Naive thymus-derived CD8-positive, alpha-beta T cell (primary cell): ENCODE measurements at regions not wholly inside any gene's neighbourhood (a gene's known extent, or its start where the extent isn't known, plus 50 kb on each side); places are given as distances from the start of the nearest gene placed in this dataset.
"Not testable (repeated sequence)": the region's sequence is repeated elsewhere in the genome, so short reads cannot be mapped to it uniquely, and the experiment has no call there.

Source experiments
- ATAC-seq, 2 donors: fragments of 150-1000 bp; cut with Tn5 transposase in 1 of 2; sonication (Bioruptor Pico), chemical (Tn5 transposase) in 1 of 2; 1 replicate in 1 of 2; 2 replicates in 1 of 2; pipeline ENCODE4 v1.10.0; 2021; ENCODE audit warnings: mild to moderate bottlenecking in 2 of 2, moderate library complexity in 2 of 2
- POLR2A ChIA-PET: fragments of 350-600 bp; sonication (Branson Sonifier 250); formaldehyde crosslinking; loops from one replicate; lab custom pipeline; 2021; ENCODE audit warnings: antibody characterized with exemption; lab: Charles Lee
- DNase-seq, 10 donors: peaks; one replicate each; pipeline versions ENCODE4 v3.0.0 to v3.0.0-alpha.2; 2020 to 2022
- H3K27ac Mint-ChIP-seq, 10 donors: one replicate each; pipeline ENCODE4 v1.8.0; 2020 to 2022; ENCODE audit warnings: mild to moderate bottlenecking in 10 of 10, mixed read lengths in 10 of 10, moderate library complexity in 4 of 10, inconsistent platforms in 1 of 10
- H3K27me3 Mint-ChIP-seq, 5 donors: one replicate each; pipeline ENCODE4 v1.8.0; 2021 to 2022; ENCODE audit warnings: mixed read lengths in 5 of 5
- H3K36me3 Mint-ChIP-seq, 3 donors: one replicate each; pipeline ENCODE4 v1.8.0; 2020 to 2022; ENCODE audit warnings: mixed read lengths in 3 of 3, mild to moderate bottlenecking in 2 of 3, inconsistent platforms in 1 of 3
- H3K4me1 Mint-ChIP-seq, 4 donors: one replicate each; pipeline ENCODE4 v1.8.0; 2021 to 2022; ENCODE audit warnings: mixed read lengths in 4 of 4
- H3K4me3 Mint-ChIP-seq, 10 donors: one replicate each; pipeline ENCODE4 v1.8.0; 2020 to 2022; ENCODE audit warnings: mild to moderate bottlenecking in 10 of 10, mixed read lengths in 10 of 10, moderate library complexity in 6 of 10, inconsistent platforms in 1 of 10
- H3K9me3 Mint-ChIP-seq, 9 donors: one replicate each; pipeline ENCODE4 v1.8.0; 2020 to 2022; ENCODE audit warnings: mixed read lengths in 9 of 9, mild to moderate bottlenecking in 3 of 9, inconsistent platforms in 1 of 9, moderate library complexity in 1 of 9

GRCh38 chr7:142519079-142520078, 229.9 kb upstream of the PRSS1 start:
- H3K4me1 Mint-ChIP-seq = peaks cover 16 to 33% (median 26%) of the 10 kb centered on the region in 4 donors
- no peaks in the 10 kb centered on the region for H3K36me3 Mint-ChIP-seq
- no peak for DNase-seq
- H3K27me3 Mint-ChIP-seq = no peaks in the 10 kb centered on the region
- POLR2A ChIA-PET = interaction anchor here (0.6 to 1.9 kb wide), 4 partner anchors 23 to 279 kb away, joined by 3 to 8 read pairs (median 4); no protein-coding TSS in a partner anchor
- H3K9me3 Mint-ChIP-seq = no peaks in the 10 kb centered on the region
- no peak for ATAC-seq
- peak overlapping the region in 7 of 10 donors; percentile 20 to 65 (median 47) for H3K4me3 Mint-ChIP-seq
- H3K27ac Mint-ChIP-seq = peak overlapping the region; percentile 74 to 95 (median 92)

- no peaks in the 10 kb centered on the region for H3K36me3 Mint-ChIP-seq
- peak in 6 of 10 donors; percentile 16 to 56 (median 38) for DNase-seq
- POLR2A ChIA-PET = interaction anchor here (0.8 to 1.6 kb wide), 3 partner anchors 15 to 292 kb away, joined by 3 to 5 read pairs (median 4); no protein-coding TSS in a partner anchor
- peak overlapping the region in 8 of 10 donors; percentile 9 to 76 (median 26) for H3K27ac Mint-ChIP-seq
- no peaks in the 10 kb centered on the region for H3K9me3 Mint-ChIP-seq
- peak overlapping the region in 6 of 10 donors; percentile 6 to 68 (median 27) for H3K4me3 Mint-ChIP-seq
- no peaks in the 10 kb centered on the region for H3K27me3 Mint-ChIP-seq
- peaks cover 16 to 44% (median 37%) of the 10 kb centered on the region in 4 donors for H3K4me1 Mint-ChIP-seq
- peak; percentile 73 to 75 for ATAC-seq
Measured at GRCh38 chr7:142516038-142516501, 233.2 kb upstream of the PRSS1 start.

GRCh38 chr7:142514716-142515115, 234.6 kb upstream of the PRSS1 start:
- H3K27ac Mint-ChIP-seq = peak overlapping the region in 1 of 10 donors; percentile 22
- peaks cover 14 to 44% (median 27%) of the 10 kb centered on the region in 4 donors for H3K4me1 Mint-ChIP-seq
- not testable (repeated sequence) for H3K36me3 Mint-ChIP-seq

GRCh38 chr7:142513178-142513955, 235.9 kb upstream of the PRSS1 start:
- POLR2A ChIA-PET = interaction anchor here (1.1 kb wide), 1 partner anchor 16 kb away, joined by 3 read pairs; no protein-coding TSS in a partner anchor
- no peaks in the 10 kb centered on the region for H3K36me3 Mint-ChIP-seq
- peaks cover 14 to 51% (median 36%) of the 10 kb centered on the region in 4 donors for H3K4me1 Mint-ChIP-seq
- H3K27me3 Mint-ChIP-seq = peaks cover 0 to 2% (median 0%) of the 10 kb centered on the region in 5 donors
- H3K27ac Mint-ChIP-seq = no peak overlapping the region
- DNase-seq = no peak
- ATAC-seq = no peak
- H3K9me3 Mint-ChIP-seq = no peaks in the 10 kb centered on the region
- peak overlapping the region in 1 of 10 donors; percentile 28 for H3K4me3 Mint-ChIP-seq

More at GRCh38 chr7:142514716-142515115, 234.6 kb upstream of the PRSS1 start:
- H3K4me3 Mint-ChIP-seq, DNase-seq, POLR2A ChIA-PET, H3K9me3 Mint-ChIP-seq, H3K27me3 Mint-ChIP-seq, ATAC-seq: not testable (repeated sequence)

- no peaks in the 10 kb centered on the region for H3K36me3 Mint-ChIP-seq
- no peak for DNase-seq
Measured at GRCh38 chr7:142511801-142512200, 237.5 kb upstream of the PRSS1 start.

GRCh38 chr7:142511374-142511773, 237.9 kb upstream of the PRSS1 start:
- ATAC-seq (no peak), DNase-seq (no peak)
- peaks cover 0 to 2% (median 0%) of the 10 kb centered on the region in 5 donors for H3K27me3 Mint-ChIP-seq
- peak overlapping the region in 4 of 10 donors; percentile 15 to 75 (median 49) for H3K27ac Mint-ChIP-seq
- H3K36me3 Mint-ChIP-seq = no peaks in the 10 kb centered on the region
- H3K4me1 Mint-ChIP-seq = peaks cover 19 to 61% (median 43%) of the 10 kb centered on the region in 4 donors
- POLR2A ChIA-PET = interaction anchor here (0.6 to 1.2 kb wide), 3 partner anchors 78 to 1502 kb away, joined by 3 to 6 read pairs (median 3); no protein-coding TSS in a partner anchor
- H3K4me3 Mint-ChIP-seq = peak overlapping the region in 3 of 10 donors; percentile 22 to 38 (median 34)
- no peaks in the 10 kb centered on the region for H3K9me3 Mint-ChIP-seq

More at GRCh38 chr7:142511801-142512200, 237.5 kb upstream of the PRSS1 start:
- Mint-ChIP-seq H3K27me3 (peaks cover 0 to 2% (median 0%) of the 10 kb centered on the region in 5 donors), H3K4me1 (peaks cover 19 to 59% (median 43%) of the 10 kb centered on the region in 4 donors), H3K9me3 (no peaks in the 10 kb centered on the region), H3K4me3 (peak overlapping the region in 4 of 10 donors; percentile 5 to 60 (median 32)), H3K27ac (peak overlapping the region in 7 of 10 donors; percentile 12 to 75 (median 33))
- ATAC-seq = peak in 1 of 2 donors; percentile 16
- POLR2A ChIA-PET = interaction anchor here (0.6 to 1.2 kb wide), 3 partner anchors 78 to 1503 kb away, joined by 3 to 6 read pairs (median 3); no protein-coding TSS in a partner anchor

- not testable (repeated sequence) for ATAC-seq, H3K9me3 Mint-ChIP-seq, DNase-seq, H3K36me3 Mint-ChIP-seq, H3K27me3 Mint-ChIP-seq
- POLR2A ChIA-PET = interaction anchor here (1.3 to 1.9 kb wide), 3 partner anchors 9 to 300 kb away, joined by 4 to 5 read pairs (median 4); no protein-coding TSS in a partner anchor
- Mint-ChIP-seq H3K4me3 (peak overlapping the region in 4 of 10 donors; percentile 7 to 79 (median 37)), H3K27ac (peak overlapping the region in 9 of 10 donors; percentile 67 to 92 (median 80)), H3K4me1 (peaks cover 22 to 58% (median 36%) of the 10 kb centered on the region in 4 donors)
Measured at GRCh38 chr7:142509235-142509634, 240.0 kb upstream of the PRSS1 start.

- H3K4me3 Mint-ChIP-seq = peak overlapping the region in 9 of 10 donors; percentile 21 to 79 (median 46)
- peak in 7 of 10 donors; percentile 16 to 68 (median 38) for DNase-seq
- H3K36me3 Mint-ChIP-seq = no peaks in the 10 kb centered on the region
- peak overlapping the region; percentile 29 to 92 (median 88) for H3K27ac Mint-ChIP-seq
- peak; percentile 74 to 76 for ATAC-seq
- no peaks in the 10 kb centered on the region for H3K9me3 Mint-ChIP-seq
- H3K4me1 Mint-ChIP-seq = peaks cover 22 to 58% (median 36%) of the 10 kb centered on the region in 4 donors
- peaks cover 0 to 2% (median 0%) of the 10 kb centered on the region in 5 donors for H3K27me3 Mint-ChIP-seq
- POLR2A ChIA-PET = interaction anchor here (0.7 to 1.9 kb wide), 4 partner anchors 8 to 301 kb away, joined by 4 to 5 read pairs (median 4); no protein-coding TSS in a partner anchor
Measured at GRCh38 chr7:142508251-142508650, 241.0 kb upstream of the PRSS1 start.

- H3K27me3 Mint-ChIP-seq = peaks cover 0 to 2% (median 0%) of the 10 kb centered on the region in 5 donors
- ATAC-seq (peak; percentile 19 to 34), DNase-seq (no peak)
- POLR2A ChIA-PET = interaction anchor here (1.7 to 1.9 kb wide), 2 partner anchors 291 to 301 kb away, joined by 4 to 5 read pairs; no protein-coding TSS in a partner anchor
- peak overlapping the region in 5 of 10 donors; percentile 24 to 79 (median 52) for H3K4me3 Mint-ChIP-seq
- no peaks in the 10 kb centered on the region for H3K36me3 Mint-ChIP-seq
- peaks cover 20 to 56% (median 36%) of the 10 kb centered on the region in 4 donors for H3K4me1 Mint-ChIP-seq
- peak overlapping the region; percentile 29 to 92 (median 88) for H3K27ac Mint-ChIP-seq
- H3K9me3 Mint-ChIP-seq = no peaks in the 10 kb centered on the region
Measured at GRCh38 chr7:142507799-142508198, 241.5 kb upstream of the PRSS1 start.

GRCh38 chr7:142507066-142507465, 242.2 kb upstream of the PRSS1 start:
- H3K27ac Mint-ChIP-seq = peak overlapping the region in 7 of 10 donors; percentile 24 to 90 (median 60)
- H3K4me3 Mint-ChIP-seq, H3K27me3 Mint-ChIP-seq, H3K9me3 Mint-ChIP-seq, H3K36me3 Mint-ChIP-seq, ATAC-seq, DNase-seq, POLR2A ChIA-PET: not testable (repeated sequence)
- H3K4me1 Mint-ChIP-seq = peaks cover 22 to 54% (median 34%) of the 10 kb centered on the region in 4 donors

- no peak overlapping the region for H3K4me3 Mint-ChIP-seq
- peaks cover 17 to 53% (median 35%) of the 10 kb centered on the region in 4 donors for H3K4me1 Mint-ChIP-seq
- POLR2A ChIA-PET = no interaction called here
- ATAC-seq (no peak), DNase-seq (no peak)
- no peaks in the 10 kb centered on the region for H3K36me3 Mint-ChIP-seq
- peak overlapping the region in 5 of 10 donors; percentile 38 to 60 (median 47) for H3K27ac Mint-ChIP-seq
- no peaks in the 10 kb centered on the region for H3K9me3 Mint-ChIP-seq
- H3K27me3 Mint-ChIP-seq = peaks cover 0 to 2% (median 0%) of the 10 kb centered on the region in 5 donors
Measured at GRCh38 chr7:142506601-142507000, 242.7 kb upstream of the PRSS1 start.
